ACC112 (cell line): ENCODE measurements at regions not wholly inside any gene's neighbourhood (a gene's known extent, or its start where the extent isn't known, plus 50 kb on each side); places are given as distances from the start of the nearest gene placed in this dataset.
A peak's percentile ranks its signal among the peaks of the same experiment; 100 is the strongest.

Experiments
- H2AFZ ChIP-seq: fragments of 200-600 bp; sonication (generic); one replicate; pipeline ENCODE4 v1.6.0; 2017; ENCODE audit warnings: antibody characterized with exemption, low read length; ENCODE audit not compliant: unreplicated experiment
- H3K27ac ChIP-seq: fragments of 200-600 bp; sonication (generic); 2 replicates; pipeline ENCODE4 v1.5.1; 2014; ENCODE audit warnings: low read depth, mild to moderate bottlenecking, antibody characterized with exemption, low read length, moderate library complexity
- H3K27me3 ChIP-seq: fragments of 200-600 bp; sonication (generic); 2 replicates; pipeline ENCODE4 v1.6.1; 2014; ENCODE audit warnings: mild to moderate bottlenecking, antibody characterized with exemption, low read length, moderate library complexity, mixed read lengths; ENCODE audit not compliant: insufficient read depth
- H3K36me3 ChIP-seq: fragments of 200-600 bp; sonication (generic); 2 replicates; pipeline ENCODE4 v1.6.1; 2016; ENCODE audit warnings: mild to moderate bottlenecking, antibody characterized with exemption, low read length, moderate library complexity, mixed read lengths; ENCODE audit not compliant: insufficient read depth
- H3K4me1 ChIP-seq: fragments of 200-600 bp; sonication (generic); one replicate; pipeline ENCODE4 v1.6.1; 2016; ENCODE audit warnings: low read length, mixed read lengths; ENCODE audit not compliant: insufficient read depth, unreplicated experiment, control insufficient read depth
- H3K4me3 ChIP-seq: fragments of 200-600 bp; sonication (generic); 2 replicates; pipeline ENCODE4 v1.5.1; 2014; ENCODE audit warnings: mild to moderate bottlenecking, low read depth, low read length
- H3K79me2 ChIP-seq: fragments of 200-600 bp; sonication (generic); one replicate; pipeline ENCODE4 v1.6.0; 2016; ENCODE audit warnings: low read length; ENCODE audit not compliant: control insufficient read depth, unreplicated experiment, insufficient read depth

DNA sequence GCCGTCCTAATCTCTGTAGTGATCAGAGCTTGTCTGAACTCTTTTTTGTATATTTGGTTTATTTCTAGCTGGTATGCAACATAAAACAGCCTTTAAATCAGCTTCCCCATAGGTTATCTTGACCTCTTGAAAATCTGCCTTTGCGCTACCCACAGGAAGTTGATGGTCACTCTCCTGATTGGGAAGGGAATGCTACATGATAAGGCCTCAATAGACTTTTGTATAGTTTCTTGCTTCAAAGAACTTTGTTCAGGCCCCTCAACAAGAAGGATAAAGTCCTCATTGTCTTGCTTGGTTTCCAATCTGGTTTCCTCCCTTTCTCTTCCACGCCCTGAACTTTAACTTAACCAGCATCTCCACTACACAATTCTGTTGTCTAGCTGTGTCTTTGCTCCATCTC is 95.4 kb upstream of the TENT5A start:
- H3K4me3 ChIP-seq: no peak overlapping the region
- H3K4me1 ChIP-seq: peaks cover 4% of the 10 kb centered on the region
- no peaks in the 10 kb centered on the region for H3K27me3 ChIP-seq
- no peaks in the 10 kb centered on the region for H3K79me2 ChIP-seq
- no peak overlapping the region for H3K27ac ChIP-seq
- H3K36me3 ChIP-seq: no peaks in the 10 kb centered on the region
- H2AFZ ChIP-seq: no peak overlapping the region

GRCh38 chr6:81844686-81845085 is 92.2 kb upstream of the TENT5A start:
- peaks cover 4% of the 10 kb centered on the region for H3K4me1 ChIP-seq
- no peak overlapping the region for H3K27ac ChIP-seq
- no peak overlapping the region for H2AFZ ChIP-seq

DNA sequence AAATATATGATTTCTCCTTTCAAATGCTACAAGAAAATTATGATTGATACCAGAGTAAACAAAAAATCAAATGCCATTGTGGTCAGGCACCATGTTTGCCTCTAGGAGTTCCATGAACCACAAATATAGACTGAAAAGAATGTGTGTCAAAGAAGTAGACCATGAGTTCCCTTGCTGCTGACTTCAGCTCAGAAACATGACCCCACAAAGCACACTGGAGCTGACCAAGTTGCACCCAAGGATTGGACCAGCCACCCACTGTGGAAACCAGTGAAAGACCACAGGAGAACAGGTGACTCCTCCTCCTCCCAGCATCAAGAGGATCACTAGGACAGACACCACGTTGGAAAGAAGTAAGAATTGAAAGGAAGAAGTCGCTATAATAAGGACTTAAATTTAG is 90.8 kb upstream of the TENT5A start:
- Histone ChIP-seq H3K27me3 (no peaks in the 10 kb centered on the region), H3K4me1 (peaks cover 4% of the 10 kb centered on the region), H3K79me2 (no peaks in the 10 kb centered on the region), H2AFZ (no peak overlapping the region), H3K27ac (no peak overlapping the region), H3K36me3 (no peaks in the 10 kb centered on the region), H3K4me3 (no peak overlapping the region)

More at GRCh38 chr6:81844686-81845085, 92.2 kb upstream of the TENT5A start:
- H3K4me3 ChIP-seq: no peak overlapping the region
- no peaks in the 10 kb centered on the region for H3K79me2 ChIP-seq
- H3K27me3 ChIP-seq: no peaks in the 10 kb centered on the region
- no peaks in the 10 kb centered on the region for H3K36me3 ChIP-seq

DNA sequence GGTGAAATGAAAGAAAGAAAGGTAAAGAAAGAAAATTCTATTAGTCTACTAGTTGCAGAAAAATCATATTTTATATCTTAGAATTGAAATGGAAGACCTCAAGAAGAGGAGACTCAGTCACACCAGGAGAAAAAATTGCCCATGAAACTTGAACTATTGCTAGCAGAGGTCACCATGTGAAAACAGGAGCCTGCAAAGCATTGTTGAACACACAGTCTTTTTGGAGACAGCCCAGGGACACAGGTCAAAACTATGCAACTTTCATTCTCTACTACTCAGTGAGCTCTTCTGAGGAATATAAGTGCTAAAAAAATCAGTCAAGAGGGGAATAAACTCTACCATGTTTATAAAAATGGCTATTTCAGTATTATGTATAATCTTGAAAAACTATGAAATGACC is 89.8 kb upstream of the TENT5A start:
- no peaks in the 10 kb centered on the region for H3K79me2 ChIP-seq
- peaks cover 4% of the 10 kb centered on the region for H3K4me1 ChIP-seq
- no peaks in the 10 kb centered on the region for H3K27me3 ChIP-seq
- no peak overlapping the region for H2AFZ ChIP-seq
- H3K4me3 ChIP-seq: no peak overlapping the region
- H3K27ac ChIP-seq: no peak overlapping the region
- H3K36me3 ChIP-seq: no peaks in the 10 kb centered on the region

GRCh38 chr6:81838724-81839426 is 86.4 kb upstream of the TENT5A start:
- Histone ChIP-seq H2AFZ (no peak overlapping the region), H3K79me2 (no peaks in the 10 kb centered on the region), H3K4me3 (no peak overlapping the region), H3K27ac (no peak overlapping the region), H3K36me3 (no peaks in the 10 kb centered on the region), H3K27me3 (no peaks in the 10 kb centered on the region), H3K4me1 (peaks cover 8% of the 10 kb centered on the region)

GRCh38 chr6:81838031-81838430 is 85.5 kb upstream of the TENT5A start:
- Histone ChIP-seq H3K27ac (no peak overlapping the region), H2AFZ (no peak overlapping the region), H3K36me3 (no peaks in the 10 kb centered on the region), H3K79me2 (no peaks in the 10 kb centered on the region), H3K4me1 (peaks cover 12% of the 10 kb centered on the region), H3K4me3 (no peak overlapping the region), H3K27me3 (no peaks in the 10 kb centered on the region)

GRCh38 chr6:81834141-81834681 is 81.7 kb upstream of the TENT5A start:
- Histone ChIP-seq H3K27me3 (no peaks in the 10 kb centered on the region), H3K27ac (peak overlapping the region; percentile 35; the same call in 1 of the 2 replicates), H2AFZ (peak overlapping the region; percentile 77), H3K4me3 (no peak overlapping the region), H3K4me1 (peaks cover 12% of the 10 kb centered on the region), H3K36me3 (no peaks in the 10 kb centered on the region), H3K79me2 (no peaks in the 10 kb centered on the region)

DNA sequence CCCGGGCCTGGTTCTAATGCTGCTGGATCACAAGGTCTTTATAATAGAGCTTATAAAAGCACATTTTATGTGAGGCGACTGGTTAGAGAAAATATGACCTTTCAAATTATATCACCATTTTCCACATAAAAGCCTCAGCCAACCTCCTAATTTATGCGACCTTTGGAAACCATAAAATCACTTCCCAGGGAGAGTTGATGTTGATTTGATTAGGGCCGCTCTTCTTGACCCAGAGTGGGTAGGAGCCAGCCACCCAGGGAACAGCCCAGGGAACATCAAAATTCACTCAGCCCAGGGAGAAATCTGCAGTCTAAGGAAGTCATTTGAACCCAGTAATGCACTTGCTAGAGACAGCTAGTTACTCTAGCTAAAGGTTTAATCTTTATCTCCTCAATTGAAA is 79.8 kb upstream of the TENT5A start:
- Histone ChIP-seq H2AFZ (no peak overlapping the region), H3K79me2 (no peaks in the 10 kb centered on the region), H3K27ac (no peak overlapping the region), H3K36me3 (no peaks in the 10 kb centered on the region), H3K27me3 (no peaks in the 10 kb centered on the region), H3K4me1 (peaks cover 12% of the 10 kb centered on the region), H3K4me3 (no peak overlapping the region)

- H3K27ac ChIP-seq: no peak overlapping the region
- peaks cover 12% of the 10 kb centered on the region for H3K4me1 ChIP-seq
- no peaks in the 10 kb centered on the region for H3K27me3 ChIP-seq
- H3K4me3 ChIP-seq: no peak overlapping the region
- no peaks in the 10 kb centered on the region for H3K79me2 ChIP-seq
- no peak overlapping the region for H2AFZ ChIP-seq
- H3K36me3 ChIP-seq: no peaks in the 10 kb centered on the region
These were observed 78.8 kb upstream of the TENT5A start for GRCh38 chr6:81831274-81831673.

DNA sequence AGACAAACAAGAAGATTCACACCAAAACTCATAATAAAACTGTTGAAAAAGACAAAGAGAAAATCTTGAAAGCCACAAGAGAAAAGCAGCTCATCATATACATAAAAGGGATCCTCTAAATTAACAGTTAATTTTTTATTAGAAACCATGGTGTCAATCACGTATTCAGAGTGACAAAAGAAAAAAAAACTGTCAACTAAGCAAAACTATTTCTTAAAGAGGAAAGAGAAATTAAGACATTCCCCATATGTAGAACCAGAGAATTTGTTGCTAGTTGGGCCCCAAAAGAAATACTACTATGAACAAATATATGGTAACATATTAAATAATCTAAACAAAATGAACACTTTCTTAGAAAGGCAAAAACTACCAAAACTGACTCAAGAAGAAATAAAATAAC is 74.3 kb upstream of the TENT5A start:
- Histone ChIP-seq H2AFZ (no peak overlapping the region), H3K27ac (no peak overlapping the region), H3K36me3 (no peaks in the 10 kb centered on the region), H3K4me3 (no peak overlapping the region), H3K27me3 (no peaks in the 10 kb centered on the region), H3K79me2 (no peaks in the 10 kb centered on the region), H3K4me1 (no peaks in the 10 kb centered on the region)

GRCh38 chr6:81822568-81822967 is 70.1 kb upstream of the TENT5A start:
- no peaks in the 10 kb centered on the region for H3K79me2 ChIP-seq
- H3K4me1 ChIP-seq: peaks cover 6% of the 10 kb centered on the region
- H2AFZ ChIP-seq: no peak overlapping the region
- no peak overlapping the region for H3K4me3 ChIP-seq
- H3K36me3 ChIP-seq: no peaks in the 10 kb centered on the region
- H3K27me3 ChIP-seq: no peaks in the 10 kb centered on the region
- no peak overlapping the region for H3K27ac ChIP-seq
